ENCODE measurements at regions not wholly inside any gene's neighbourhood (a gene's known extent, or its start where the extent isn't known, plus 50 kb on each side); places are given as distances from the start of the nearest gene placed in this dataset.

GRCh38 chr6:3545156-3545555 lies 88.3 kb upstream of the SLC22A23 start:
- no peak for DNase-seq

- peak; percentile 32 for DNase-seq
Observed at GRCh38 chr6:3542032-3542640, 85.3 kb upstream of the SLC22A23 start.

- DNase-seq, result peak; percentile 49
Observed at GRCh38 chr6:3541006-3541585, 84.2 kb upstream of the SLC22A23 start.

GRCh38 chr6:3540253-3540820 lies 83.5 kb upstream of the SLC22A23 start:
- peak; percentile 34 for DNase-seq

GRCh38 chr6:3538536-3538935 lies 81.7 kb upstream of the SLC22A23 start:
- DNase-seq, result no peak

GRCh38 chr6:3536901-3537300 lies 80.1 kb upstream of the SLC22A23 start:
- peak; percentile 12 for DNase-seq

GRCh38 chr6:3535776-3536435 lies 79.1 kb upstream of the SLC22A23 start:
- peak; percentile 26 for DNase-seq

- DNase-seq, result peak; percentile 40
Observed at GRCh38 chr6:3535033-3535775, 78.4 kb upstream of the SLC22A23 start.

GRCh38 chr6:3534599-3534998 lies 77.7 kb upstream of the SLC22A23 start:
- peak; percentile 10 for DNase-seq

- DNase-seq, result peak; percentile 6
Observed at GRCh38 chr6:3533981-3534380, 77.1 kb upstream of the SLC22A23 start.

- peak; percentile 39 for DNase-seq
Observed at GRCh38 chr6:3532296-3532916, 75.6 kb upstream of the SLC22A23 start.

- DNase-seq, result peak; percentile 30
Observed at GRCh38 chr6:3531481-3531880, 74.6 kb upstream of the SLC22A23 start.

GRCh38 chr6:3530515-3530914 lies 73.7 kb upstream of the SLC22A23 start:
- peak; percentile 16 for DNase-seq

- DNase-seq, result no peak
Observed at GRCh38 chr6:3529721-3530120, 72.9 kb upstream of the SLC22A23 start.

- peak; percentile 22 for DNase-seq
Observed at GRCh38 chr6:3529232-3529631, 72.4 kb upstream of the SLC22A23 start.

GRCh38 chr6:3528081-3528671 lies 71.3 kb upstream of the SLC22A23 start:
- DNase-seq, result peak; percentile 1

GRCh38 chr6:3527651-3527977 lies 70.8 kb upstream of the SLC22A23 start:
- peak; percentile 17 for DNase-seq

- DNase-seq, result peak; percentile 46
Observed at GRCh38 chr6:3526962-3527650, 70.3 kb upstream of the SLC22A23 start.

- DNase-seq, result no peak
Observed at GRCh38 chr6:3525915-3526314, 69.1 kb upstream of the SLC22A23 start.

GRCh38 chr6:3524456-3524855 lies 67.6 kb upstream of the SLC22A23 start:
- DNase-seq, result no peak

- no peak for DNase-seq
Observed at GRCh38 chr6:3523966-3524365, 67.1 kb upstream of the SLC22A23 start.

GRCh38 chr6:3523271-3523670 lies 66.4 kb upstream of the SLC22A23 start:
- no peak for DNase-seq

Measured in islet precursor cell (in vitro differentiated cells).